ENCODE measurements at regions not wholly inside any gene's neighbourhood (a gene's known extent, or its start where the extent isn't known, plus 50 kb on each side); places are given as distances from the start of the nearest gene placed in this dataset.

GRCh38 chr15:46647046-46647445 is 1012.2 kb downstream of the SQOR start:
- TF ChIP-seq CTCF (IDR thresholded peaks at IDR 0.05; ENCODE audit: low read depth, low read length, poor library complexity, severe bottlenecking) (no peak), EZH2phosphoT487 (IDR thresholded peaks at IDR 0.05; ENCODE audit: borderline replicate concordance, low read length) (no peak)
